AG04450 (cell line): ENCODE measurements at regions not wholly inside any gene's neighbourhood (a gene's known extent, or its start where the extent isn't known, plus 50 kb on each side); places are given as distances from the start of the nearest gene placed in this dataset.

Source experiments
- CTCF ChIA-PET: fragments of 300-600, 350-600 bp; formaldehyde crosslinking; extraction: SDS; loops from one replicate; lab custom pipeline; 2022; ENCODE audit warnings: antibody characterized with exemption, inconsistent platforms; lab: Charles Lee
- POLR2A ChIA-PET: fragments of 350-600 bp; formaldehyde crosslinking; extraction: SDS; loops from one replicate; lab custom pipeline; 2021; ENCODE audit warnings: antibody characterized with exemption, inconsistent platforms; lab: Yijun Ruan, JAX
- DNase-seq: peaks from one replicate; pipeline ENCODE4 v3.0.0-alpha.2; 2011; ENCODE audit warnings: low read depth, low spot score
- H3K27ac ChIP-seq: one replicate; pipeline ENCODE4 v1.5.1; 2012; ENCODE audit warnings: low read depth, low read length, control low read depth
- H3K27me3 ChIP-seq: one replicate; pipeline ENCODE4 v1.6.0; 2012; ENCODE audit warnings: low read length; ENCODE audit not compliant: control insufficient read depth, insufficient read depth
- H3K4me3 ChIP-seq: 2 replicates; pipeline ENCODE4 v1.5.1; 2011; ENCODE audit warnings: mild to moderate bottlenecking, low read depth, low read length, control low read depth
- H3K9me3 ChIP-seq: 2 replicates; pipeline ENCODE4 v1.5.1; 2012; ENCODE audit warnings: low read length; ENCODE audit not compliant: control insufficient read depth, insufficient read depth
- TF ChIP-seq, protein P1 (sequence below): IDR thresholded peaks from 2 replicates; pipeline ENCODE4 v1.5.1; 2011; ENCODE audit warnings: low read depth, low read length, control low read depth, inconsistent platforms

DNA sequence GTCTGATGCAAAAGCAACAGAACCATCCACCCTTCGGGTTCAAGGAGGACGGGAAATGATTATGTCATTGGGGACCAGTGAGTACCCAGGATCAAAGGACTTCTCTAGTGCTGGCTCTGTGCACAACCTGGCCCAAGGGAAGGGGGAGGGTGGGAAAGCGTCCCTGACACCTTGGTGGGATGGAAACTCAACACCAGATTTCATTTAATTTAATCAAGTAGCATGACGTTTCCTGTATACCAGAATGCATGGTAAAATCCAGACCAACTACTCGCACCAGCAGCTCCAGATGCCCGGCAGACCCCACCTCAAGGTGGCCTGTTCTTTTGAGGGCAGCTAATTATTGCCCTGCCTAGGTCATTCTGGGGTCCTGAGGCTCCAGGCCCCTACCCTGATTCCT lies 385.1 kb downstream of the CADM1 start:
- ChIA-PET POLR2A (no interaction called here), CTCF (no interaction called here)
- peaks cover 7% of the 10 kb centered on the region for H3K27me3 ChIP-seq
- no peaks in the 10 kb centered on the region for H3K9me3 ChIP-seq
- H3K27ac ChIP-seq: no peak overlapping the region
- TF ChIP-seq, protein P1, sequence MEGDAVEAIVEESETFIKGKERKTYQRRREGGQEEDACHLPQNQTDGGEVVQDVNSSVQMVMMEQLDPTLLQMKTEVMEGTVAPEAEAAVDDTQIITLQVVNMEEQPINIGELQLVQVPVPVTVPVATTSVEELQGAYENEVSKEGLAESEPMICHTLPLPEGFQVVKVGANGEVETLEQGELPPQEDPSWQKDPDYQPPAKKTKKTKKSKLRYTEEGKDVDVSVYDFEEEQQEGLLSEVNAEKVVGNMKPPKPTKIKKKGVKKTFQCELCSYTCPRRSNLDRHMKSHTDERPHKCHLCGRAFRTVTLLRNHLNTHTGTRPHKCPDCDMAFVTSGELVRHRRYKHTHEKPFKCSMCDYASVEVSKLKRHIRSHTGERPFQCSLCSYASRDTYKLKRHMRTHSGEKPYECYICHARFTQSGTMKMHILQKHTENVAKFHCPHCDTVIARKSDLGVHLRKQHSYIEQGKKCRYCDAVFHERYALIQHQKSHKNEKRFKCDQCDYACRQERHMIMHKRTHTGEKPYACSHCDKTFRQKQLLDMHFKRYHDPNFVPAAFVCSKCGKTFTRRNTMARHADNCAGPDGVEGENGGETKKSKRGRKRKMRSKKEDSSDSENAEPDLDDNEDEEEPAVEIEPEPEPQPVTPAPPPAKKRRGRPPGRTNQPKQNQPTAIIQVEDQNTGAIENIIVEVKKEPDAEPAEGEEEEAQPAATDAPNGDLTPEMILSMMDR: no peak
- DNase-seq: no peak
- H3K4me3 ChIP-seq: no peak overlapping the region
